ENCODE measurements at regions not wholly inside any gene's neighbourhood (a gene's known extent, or its start where the extent isn't known, plus 50 kb on each side); places are given as distances from the start of the nearest gene placed in this dataset.

GRCh38 chr4:28973587-28974350, 1746.4 kb upstream of the PCDH7 start:
- Histone ChIP-seq H3K27ac (no peak overlapping the region), H3K36me3 (no peaks in the 10 kb centered on the region), H3K4me3 (no peak overlapping the region), H3K9me3 (no peaks in the 10 kb centered on the region), H3K4me1 (no peaks in the 10 kb centered on the region), H3K27me3 (no peaks in the 10 kb centered on the region)
- ATAC-seq (ENCODE audit: low FRiP score in 2 of 2) (no peak), DNase-seq (no peak)
- 70 to 71% methylated on average over 3 of the region's 3 CpGs for WGBS, 2 donors
- TF ChIP-seq EP300 (IDR thresholded peaks at IDR 0.05) (no peak), POLR2AphosphoS5 (IDR thresholded peaks at IDR 0.05) (no peak), POLR2A (IDR thresholded peaks at IDR 0.05) (no peak)
- TF ChIP-seq, protein P1, sequence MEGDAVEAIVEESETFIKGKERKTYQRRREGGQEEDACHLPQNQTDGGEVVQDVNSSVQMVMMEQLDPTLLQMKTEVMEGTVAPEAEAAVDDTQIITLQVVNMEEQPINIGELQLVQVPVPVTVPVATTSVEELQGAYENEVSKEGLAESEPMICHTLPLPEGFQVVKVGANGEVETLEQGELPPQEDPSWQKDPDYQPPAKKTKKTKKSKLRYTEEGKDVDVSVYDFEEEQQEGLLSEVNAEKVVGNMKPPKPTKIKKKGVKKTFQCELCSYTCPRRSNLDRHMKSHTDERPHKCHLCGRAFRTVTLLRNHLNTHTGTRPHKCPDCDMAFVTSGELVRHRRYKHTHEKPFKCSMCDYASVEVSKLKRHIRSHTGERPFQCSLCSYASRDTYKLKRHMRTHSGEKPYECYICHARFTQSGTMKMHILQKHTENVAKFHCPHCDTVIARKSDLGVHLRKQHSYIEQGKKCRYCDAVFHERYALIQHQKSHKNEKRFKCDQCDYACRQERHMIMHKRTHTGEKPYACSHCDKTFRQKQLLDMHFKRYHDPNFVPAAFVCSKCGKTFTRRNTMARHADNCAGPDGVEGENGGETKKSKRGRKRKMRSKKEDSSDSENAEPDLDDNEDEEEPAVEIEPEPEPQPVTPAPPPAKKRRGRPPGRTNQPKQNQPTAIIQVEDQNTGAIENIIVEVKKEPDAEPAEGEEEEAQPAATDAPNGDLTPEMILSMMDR (IDR thresholded peaks at IDR 0.05) = no peak

DNA sequence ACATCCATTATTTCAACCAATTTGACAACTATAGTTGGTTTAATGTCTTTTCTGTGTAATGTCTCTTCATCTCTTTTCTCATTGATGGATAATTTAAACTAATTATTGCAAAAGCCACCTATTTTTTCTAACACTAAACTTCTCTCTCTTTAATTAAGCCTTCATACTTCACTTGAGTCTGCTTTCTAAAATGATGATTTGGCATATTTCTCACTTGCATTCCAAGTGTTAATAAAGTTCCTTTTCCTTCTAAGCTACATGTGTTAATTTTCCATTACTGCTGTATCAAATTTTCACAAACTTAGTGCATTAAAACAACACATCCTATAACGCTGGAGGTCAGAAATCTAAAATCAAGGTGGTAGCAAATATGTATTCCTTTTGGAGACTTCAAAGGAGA, 1743.8 kb upstream of the PCDH7 start:
- no peak for TF ChIP-seq EP300 (IDR thresholded peaks at IDR 0.05)
- no peak for TF ChIP-seq POLR2AphosphoS5 (IDR thresholded peaks at IDR 0.05)
- no peak for TF ChIP-seq POLR2A (IDR thresholded peaks at IDR 0.05)
- TF ChIP-seq, protein P1 (IDR thresholded peaks at IDR 0.05) = no peak
- no peak for ATAC-seq (ENCODE audit: low FRiP score in 2 of 2)
- no peaks in the 10 kb centered on the region for H3K36me3 ChIP-seq
- H3K4me3 ChIP-seq = no peak overlapping the region
- 69 to 86% methylated on average over 1 of the region's 1 CpG for WGBS, 2 donors
- H3K27ac ChIP-seq = no peak overlapping the region
- H3K27me3 ChIP-seq = no peaks in the 10 kb centered on the region
- no peak for DNase-seq
- H3K9me3 ChIP-seq = no peaks in the 10 kb centered on the region
- no peaks in the 10 kb centered on the region for H3K4me1 ChIP-seq

- ATAC-seq (ENCODE audit: low FRiP score in 2 of 2) (no peak), DNase-seq (no peak)
- H3K4me1 ChIP-seq = no peaks in the 10 kb centered on the region
- H3K9me3 ChIP-seq = peaks cover 0 to 5% (median 0%) of the 10 kb centered on the region in 4 donors
- H3K4me3 ChIP-seq = no peak overlapping the region
- TF ChIP-seq EP300 (IDR thresholded peaks at IDR 0.05) (no peak), POLR2A (IDR thresholded peaks at IDR 0.05) (no peak)
- no peak overlapping the region for H3K27ac ChIP-seq
- no peaks in the 10 kb centered on the region for H3K27me3 ChIP-seq
- no peaks in the 10 kb centered on the region for H3K36me3 ChIP-seq
These were observed 1718.0 kb upstream of the PCDH7 start for GRCh38 chr4:29002151-29002550.

- TF ChIP-seq EP300 (IDR thresholded peaks at IDR 0.05) (no peak), POLR2A (IDR thresholded peaks at IDR 0.05) (no peak), POLR2AphosphoS5 (IDR thresholded peaks at IDR 0.05) (no peak)
- TF ChIP-seq, protein P1 (IDR thresholded peaks at IDR 0.05) = no peak
- DNase-seq = no peak
- Histone ChIP-seq H3K4me3 (no peak overlapping the region), H3K4me1 (no peaks in the 10 kb centered on the region), H3K36me3 (no peaks in the 10 kb centered on the region), H3K9me3 (no peaks in the 10 kb centered on the region), H3K27ac (no peak overlapping the region), H3K27me3 (no peaks in the 10 kb centered on the region)
- no peak for ATAC-seq (ENCODE audit: low FRiP score in 2 of 2)
- 78 to 87% methylated on average over 4 of the region's 4 CpGs for WGBS, 2 donors
These were observed 1714.3 kb upstream of the PCDH7 start for GRCh38 chr4:29005838-29006237.

- 63 to 73% methylated on average over 5 of the region's 5 CpGs for WGBS, 2 donors
- no peaks in the 10 kb centered on the region for H3K36me3 ChIP-seq
- no peak overlapping the region for H3K4me3 ChIP-seq
- no peaks in the 10 kb centered on the region for H3K4me1 ChIP-seq
- no peak overlapping the region for H3K27ac ChIP-seq
- no peaks in the 10 kb centered on the region for H3K9me3 ChIP-seq
- no peak for DNase-seq
- ATAC-seq (ENCODE audit: low FRiP score in 2 of 2) = no peak
- no peak for TF ChIP-seq POLR2AphosphoS5 (IDR thresholded peaks at IDR 0.05)
- TF ChIP-seq POLR2A (IDR thresholded peaks at IDR 0.05) = no peak
- no peak for TF ChIP-seq EP300 (IDR thresholded peaks at IDR 0.05)
- TF ChIP-seq, protein P1 (IDR thresholded peaks at IDR 0.05) = no peak
- H3K27me3 ChIP-seq = no peaks in the 10 kb centered on the region
These were observed 1710.3 kb upstream of the PCDH7 start for GRCh38 chr4:29009908-29010307.
